HG03045 (cell line): ENCODE measurements at regions not wholly inside any gene's neighbourhood (a gene's known extent, or its start where the extent isn't known, plus 50 kb on each side); places are given as distances from the start of the nearest gene placed in this dataset.

ENCODE experiments used
- ATAC-seq: cut with Tn5 transposase; IDR thresholded peaks from one replicate; pipeline ENCODE4 v1.9.1; 2021; ENCODE audit warnings: mild to moderate bottlenecking, moderate library complexity; ENCODE audit not compliant: unreplicated experiment

GRCh38 chr15:47624503-47624902 lies 92.8 kb upstream of the SEMA6D start:
- ATAC-seq, result no peak

GRCh38 chr15:47639042-47639441 lies 78.3 kb upstream of the SEMA6D start:
- no peak for ATAC-seq

- ATAC-seq, result no peak
Observed at GRCh38 chr15:47640079-47640478, 77.2 kb upstream of the SEMA6D start.

GRCh38 chr15:47640901-47641300 lies 76.4 kb upstream of the SEMA6D start:
- ATAC-seq, result no peak

GRCh38 chr15:47644722-47645121 lies 72.6 kb upstream of the SEMA6D start:
- ATAC-seq, result no peak

- ATAC-seq, result no peak
Observed at GRCh38 chr15:47650564-47650963, 66.7 kb upstream of the SEMA6D start.

- no peak for ATAC-seq
Observed at GRCh38 chr15:47652328-47652727, 65.0 kb upstream of the SEMA6D start.

- ATAC-seq, result no peak
Observed at GRCh38 chr15:47652844-47653243, 64.5 kb upstream of the SEMA6D start.

- no peak for ATAC-seq
Observed at GRCh38 chr15:47661661-47662180, 55.6 kb upstream of the SEMA6D start.

- ATAC-seq, result no peak
Observed at GRCh38 chr15:47663101-47663500, 54.2 kb upstream of the SEMA6D start.
